SU-DHL-6 (cell line): ENCODE measurements at regions not wholly inside any gene's neighbourhood (a gene's known extent, or its start where the extent isn't known, plus 50 kb on each side); places are given as distances from the start of the nearest gene placed in this dataset.

ENCODE experiments used
- CTCF ChIP-seq: fragments of 200-600 bp; sonication (generic); IDR thresholded peaks from one replicate; pipeline ENCODE4 v1.5.1; 2017; ENCODE audit warnings: antibody characterized with exemption, mild to moderate bottlenecking, low read length, moderate library complexity; ENCODE audit not compliant: insufficient read depth, poor library complexity, severe bottlenecking
- EZH2phosphoT487 ChIP-seq: fragments of 200-600 bp; sonication (generic), shearing (Covaris generic); conservative IDR thresholded peaks from 2 replicates; pipeline ENCODE4 v1.6.1; 2018; ENCODE audit warnings: mild to moderate bottlenecking, antibody characterized with exemption, low read length, moderate library complexity, mixed read lengths

- TF ChIP-seq CTCF (no peak), EZH2phosphoT487 (no peak)
Measured at GRCh38 chr1:222240536-222241181, 307.2 kb downstream of the HHIPL2 start.
